Skeletal muscle satellite cell (primary cell): ENCODE measurements at regions not wholly inside any gene's neighbourhood (a gene's known extent, or its start where the extent isn't known, plus 50 kb on each side); places are given as distances from the start of the nearest gene placed in this dataset. TPM values are rescaled to one million over a fixed set of nuclear protein-coding genes. Genes with fewer than 3 reads are reported as not detected.
"Not testable (repeated sequence)": the region's sequence is repeated elsewhere in the genome, so short reads cannot be mapped to it uniquely, and the experiment has no call there.

Source experiments
- H3K27me3 ChIP-seq: 2 replicates; pipeline ENCODE4 v1.7.0; 2013; ENCODE audit warnings: low read length; ENCODE audit not compliant: control insufficient read depth, insufficient read depth
- H3K36me3 ChIP-seq: 2 replicates; pipeline ENCODE4 v1.7.0; 2013; ENCODE audit warnings: mild to moderate bottlenecking, control low read depth, low read length; ENCODE audit not compliant: insufficient read depth
- H3K4me1 ChIP-seq: 2 replicates; pipeline ENCODE4 v1.7.0; 2013; ENCODE audit warnings: low read length; ENCODE audit not compliant: control insufficient read depth, insufficient read depth
- H3K4me2 ChIP-seq: 2 replicates; pipeline ENCODE4 v1.7.0; 2013; ENCODE audit warnings: mild to moderate bottlenecking, low read length
- H3K4me3 ChIP-seq: 2 replicates; pipeline ENCODE4 v1.7.0; 2013; ENCODE audit warnings: low read length
- H3K9ac ChIP-seq: 2 replicates; pipeline ENCODE4 v1.7.0; 2013; ENCODE audit warnings: mild to moderate bottlenecking, low read depth, low read length, moderate library complexity
- H3K9me3 ChIP-seq: replicated peaks from 2 replicates; pipeline ENCODE4 v1.7.0; 2013; ENCODE audit warnings: mild to moderate bottlenecking, control low read depth, low read length
- small RNA-seq: library from RNA; depleted of rRNA; stranded (forward); fragments of <200 nt; gene quantifications from one replicate; pipeline ENCODE3, GENCODE V24; 2012

DNA sequence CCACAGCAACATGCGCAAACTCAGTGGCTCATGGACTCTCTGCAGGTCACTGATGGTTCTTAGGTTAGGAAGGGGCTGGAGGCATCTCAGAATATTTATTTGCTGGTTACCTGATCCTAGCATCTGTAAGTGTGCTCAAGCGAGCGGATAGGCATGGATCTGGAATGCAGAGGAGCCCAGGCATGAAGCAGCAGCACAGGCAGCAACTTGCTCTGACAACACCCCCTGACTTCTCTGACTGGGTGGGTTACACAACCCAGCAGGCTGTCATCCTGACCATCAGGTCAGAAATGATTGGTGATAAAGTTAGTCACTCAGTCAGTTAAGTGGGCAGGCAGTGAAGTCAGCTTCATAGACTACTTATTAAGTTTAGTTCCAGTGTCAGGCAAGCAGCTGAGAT is 50.4 kb upstream of the CTSV start:
- H3K4me2 ChIP-seq, H3K4me1 ChIP-seq, H3K9me3 ChIP-seq, H3K27me3 ChIP-seq, H3K36me3 ChIP-seq, H3K9ac ChIP-seq, H3K4me3 ChIP-seq: not testable (repeated sequence)

Small RNA genes lying in the stretch of these regions (small RNA-seq; reads per million reads assigned to genes)
- not detected for gene RNU6-798P
